ACC112 (cell line): ENCODE measurements at regions not wholly inside any gene's neighbourhood (a gene's known extent, or its start where the extent isn't known, plus 50 kb on each side); places are given as distances from the start of the nearest gene placed in this dataset.

Source experiments
- H2AFZ ChIP-seq: fragments of 200-600 bp; sonication (generic); one replicate; pipeline ENCODE4 v1.6.0; 2017; ENCODE audit warnings: antibody characterized with exemption, low read length; ENCODE audit not compliant: unreplicated experiment
- H3K27ac ChIP-seq: fragments of 200-600 bp; sonication (generic); 2 replicates; pipeline ENCODE4 v1.5.1; 2014; ENCODE audit warnings: low read depth, mild to moderate bottlenecking, antibody characterized with exemption, low read length, moderate library complexity
- H3K27me3 ChIP-seq: fragments of 200-600 bp; sonication (generic); 2 replicates; pipeline ENCODE4 v1.6.1; 2014; ENCODE audit warnings: mild to moderate bottlenecking, antibody characterized with exemption, low read length, moderate library complexity, mixed read lengths; ENCODE audit not compliant: insufficient read depth
- H3K36me3 ChIP-seq: fragments of 200-600 bp; sonication (generic); 2 replicates; pipeline ENCODE4 v1.6.1; 2016; ENCODE audit warnings: mild to moderate bottlenecking, antibody characterized with exemption, low read length, moderate library complexity, mixed read lengths; ENCODE audit not compliant: insufficient read depth
- H3K4me1 ChIP-seq: fragments of 200-600 bp; sonication (generic); one replicate; pipeline ENCODE4 v1.6.1; 2016; ENCODE audit warnings: low read length, mixed read lengths; ENCODE audit not compliant: insufficient read depth, unreplicated experiment, control insufficient read depth
- H3K4me3 ChIP-seq: fragments of 200-600 bp; sonication (generic); 2 replicates; pipeline ENCODE4 v1.5.1; 2014; ENCODE audit warnings: mild to moderate bottlenecking, low read depth, low read length
- H3K79me2 ChIP-seq: fragments of 200-600 bp; sonication (generic); one replicate; pipeline ENCODE4 v1.6.0; 2016; ENCODE audit warnings: low read length; ENCODE audit not compliant: control insufficient read depth, unreplicated experiment, insufficient read depth

- Histone ChIP-seq H3K79me2 (no peaks in the 10 kb centered on the region), H2AFZ (no peak overlapping the region)
These were observed 761.5 kb downstream of the GALC start for GRCh38 chr14:87231336-87232026.

GRCh38 chr14:87230726-87231125, 762.3 kb downstream of the GALC start:
- Histone ChIP-seq H3K79me2 (no peaks in the 10 kb centered on the region), H3K4me1 (no peaks in the 10 kb centered on the region), H3K27ac (no peak overlapping the region), H3K27me3 (no peaks in the 10 kb centered on the region), H3K4me3 (no peak overlapping the region), H3K36me3 (no peaks in the 10 kb centered on the region), H2AFZ (no peak overlapping the region)

More at GRCh38 chr14:87231336-87232026, 761.5 kb downstream of the GALC start:
- Histone ChIP-seq H3K36me3 (no peaks in the 10 kb centered on the region), H3K27me3 (no peaks in the 10 kb centered on the region), H3K4me1 (no peaks in the 10 kb centered on the region), H3K27ac (no peak overlapping the region), H3K4me3 (no peak overlapping the region)

- H3K36me3 ChIP-seq = no peaks in the 10 kb centered on the region
- H3K4me1 ChIP-seq = no peaks in the 10 kb centered on the region
- H3K27me3 ChIP-seq = no peaks in the 10 kb centered on the region
- no peak overlapping the region for H3K4me3 ChIP-seq
- H3K27ac ChIP-seq = no peak overlapping the region
- no peaks in the 10 kb centered on the region for H3K79me2 ChIP-seq
- H2AFZ ChIP-seq = no peak overlapping the region
These were observed 763.9 kb downstream of the GALC start for GRCh38 chr14:87229131-87229530.

- H3K27me3 ChIP-seq = no peaks in the 10 kb centered on the region
- H3K4me3 ChIP-seq = no peak overlapping the region
- no peaks in the 10 kb centered on the region for H3K36me3 ChIP-seq
- no peak overlapping the region for H3K27ac ChIP-seq
- no peaks in the 10 kb centered on the region for H3K4me1 ChIP-seq
- no peaks in the 10 kb centered on the region for H3K79me2 ChIP-seq
- H2AFZ ChIP-seq = no peak overlapping the region
These were observed 776.0 kb downstream of the GALC start for GRCh38 chr14:87217023-87217422.

GRCh38 chr14:87214558-87214957, 778.4 kb downstream of the GALC start:
- Histone ChIP-seq H3K79me2 (no peaks in the 10 kb centered on the region), H3K4me3 (no peak overlapping the region), H3K27me3 (no peaks in the 10 kb centered on the region), H3K27ac (no peak overlapping the region), H2AFZ (no peak overlapping the region), H3K4me1 (no peaks in the 10 kb centered on the region), H3K36me3 (no peaks in the 10 kb centered on the region)

GRCh38 chr14:87207756-87208155, 785.2 kb downstream of the GALC start:
- no peaks in the 10 kb centered on the region for H3K36me3 ChIP-seq

GRCh38 chr14:87205811-87206210, 787.2 kb downstream of the GALC start:
- H3K27me3 ChIP-seq = no peaks in the 10 kb centered on the region
- H2AFZ ChIP-seq = no peak overlapping the region
- no peaks in the 10 kb centered on the region for H3K36me3 ChIP-seq

More at GRCh38 chr14:87207756-87208155, 785.2 kb downstream of the GALC start:
- Histone ChIP-seq H2AFZ (no peak overlapping the region), H3K27ac (no peak overlapping the region), H3K4me3 (no peak overlapping the region), H3K27me3 (no peaks in the 10 kb centered on the region), H3K4me1 (no peaks in the 10 kb centered on the region), H3K79me2 (no peaks in the 10 kb centered on the region)

GRCh38 chr14:87203346-87203745, 789.6 kb downstream of the GALC start:
- Histone ChIP-seq H3K4me1 (no peaks in the 10 kb centered on the region), H3K27ac (no peak overlapping the region), H3K36me3 (no peaks in the 10 kb centered on the region), H2AFZ (no peak overlapping the region), H3K27me3 (no peaks in the 10 kb centered on the region), H3K4me3 (no peak overlapping the region), H3K79me2 (no peaks in the 10 kb centered on the region)

More at GRCh38 chr14:87205811-87206210, 787.2 kb downstream of the GALC start:
- H3K4me3 ChIP-seq = no peak overlapping the region
- H3K79me2 ChIP-seq = no peaks in the 10 kb centered on the region
- H3K4me1 ChIP-seq = no peaks in the 10 kb centered on the region
- no peak overlapping the region for H3K27ac ChIP-seq

- Histone ChIP-seq H3K4me3 (no peak overlapping the region), H3K27me3 (no peaks in the 10 kb centered on the region), H3K4me1 (no peaks in the 10 kb centered on the region), H3K27ac (no peak overlapping the region), H2AFZ (no peak overlapping the region), H3K79me2 (no peaks in the 10 kb centered on the region), H3K36me3 (no peaks in the 10 kb centered on the region)
These were observed 793.6 kb downstream of the GALC start for GRCh38 chr14:87199381-87199780.

GRCh38 chr14:87196436-87196835, 796.5 kb downstream of the GALC start:
- Histone ChIP-seq H2AFZ (no peak overlapping the region), H3K79me2 (no peaks in the 10 kb centered on the region), H3K27ac (no peak overlapping the region)

GRCh38 chr14:87187786-87188185, 805.2 kb downstream of the GALC start:
- H3K79me2 ChIP-seq = no peaks in the 10 kb centered on the region
- no peaks in the 10 kb centered on the region for H3K36me3 ChIP-seq
- no peaks in the 10 kb centered on the region for H3K27me3 ChIP-seq
- no peaks in the 10 kb centered on the region for H3K4me1 ChIP-seq
- no peak overlapping the region for H3K4me3 ChIP-seq
- H3K27ac ChIP-seq = no peak overlapping the region
- no peak overlapping the region for H2AFZ ChIP-seq

More at GRCh38 chr14:87196436-87196835, 796.5 kb downstream of the GALC start:
- Histone ChIP-seq H3K27me3 (no peaks in the 10 kb centered on the region), H3K4me1 (no peaks in the 10 kb centered on the region), H3K36me3 (no peaks in the 10 kb centered on the region), H3K4me3 (no peak overlapping the region)
